Retinal pigment epithelial cell (primary cell): ENCODE measurements at regions not wholly inside any gene's neighbourhood (a gene's known extent, or its start where the extent isn't known, plus 50 kb on each side); places are given as distances from the start of the nearest gene placed in this dataset.

Source experiments
- DNase-seq: peaks from one replicate; pipeline ENCODE4 v3.0.0-alpha.2; 2010; ENCODE audit warnings: low read depth
- H3K4me3 ChIP-seq: 2 replicates; pipeline ENCODE4 v1.5.1; 2011; ENCODE audit warnings: mild to moderate bottlenecking, low read length, control low read depth, moderate library complexity
- TF ChIP-seq, protein P1 (sequence below): conservative IDR thresholded peaks from 2 replicates; pipeline ENCODE4 v1.5.1; 2011; ENCODE audit warnings: low read depth, low read length, control low read depth, inconsistent platforms

DNA sequence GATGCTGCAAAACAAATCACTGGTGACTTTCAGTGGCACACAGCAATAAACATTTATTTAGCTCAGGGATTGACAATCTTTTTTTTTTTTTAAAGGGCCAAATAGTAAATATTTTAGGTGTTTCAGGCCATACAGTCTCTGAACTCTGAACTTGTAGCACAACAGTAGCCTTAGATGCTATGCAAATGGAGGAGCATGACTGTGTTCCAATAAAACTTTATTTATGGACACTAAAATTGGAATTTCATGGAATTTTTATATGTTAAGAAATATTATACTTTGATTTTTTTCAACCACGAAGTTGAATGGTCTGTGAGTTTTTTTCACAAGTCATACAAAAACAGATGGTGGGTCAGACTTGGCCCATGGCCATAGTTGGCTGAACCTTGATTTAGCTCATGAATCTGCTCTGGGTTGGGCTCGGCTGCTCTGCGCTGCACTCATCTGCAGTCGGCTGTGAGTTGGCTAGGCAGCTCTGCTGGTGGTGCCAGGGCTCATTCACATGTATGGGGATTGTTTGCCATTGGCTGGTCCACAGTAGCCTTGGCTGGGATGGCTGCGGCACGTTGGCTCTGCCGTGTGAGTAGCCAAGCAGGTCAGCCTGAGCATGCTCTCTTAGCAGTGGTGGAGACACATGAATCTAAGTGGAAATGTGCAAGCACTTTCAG is 231.7 kb upstream of the PGRMC2 start:
- no peak overlapping the region for H3K4me3 ChIP-seq
- no peak for DNase-seq
- TF ChIP-seq, protein P1, sequence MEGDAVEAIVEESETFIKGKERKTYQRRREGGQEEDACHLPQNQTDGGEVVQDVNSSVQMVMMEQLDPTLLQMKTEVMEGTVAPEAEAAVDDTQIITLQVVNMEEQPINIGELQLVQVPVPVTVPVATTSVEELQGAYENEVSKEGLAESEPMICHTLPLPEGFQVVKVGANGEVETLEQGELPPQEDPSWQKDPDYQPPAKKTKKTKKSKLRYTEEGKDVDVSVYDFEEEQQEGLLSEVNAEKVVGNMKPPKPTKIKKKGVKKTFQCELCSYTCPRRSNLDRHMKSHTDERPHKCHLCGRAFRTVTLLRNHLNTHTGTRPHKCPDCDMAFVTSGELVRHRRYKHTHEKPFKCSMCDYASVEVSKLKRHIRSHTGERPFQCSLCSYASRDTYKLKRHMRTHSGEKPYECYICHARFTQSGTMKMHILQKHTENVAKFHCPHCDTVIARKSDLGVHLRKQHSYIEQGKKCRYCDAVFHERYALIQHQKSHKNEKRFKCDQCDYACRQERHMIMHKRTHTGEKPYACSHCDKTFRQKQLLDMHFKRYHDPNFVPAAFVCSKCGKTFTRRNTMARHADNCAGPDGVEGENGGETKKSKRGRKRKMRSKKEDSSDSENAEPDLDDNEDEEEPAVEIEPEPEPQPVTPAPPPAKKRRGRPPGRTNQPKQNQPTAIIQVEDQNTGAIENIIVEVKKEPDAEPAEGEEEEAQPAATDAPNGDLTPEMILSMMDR = no peak

DNA sequence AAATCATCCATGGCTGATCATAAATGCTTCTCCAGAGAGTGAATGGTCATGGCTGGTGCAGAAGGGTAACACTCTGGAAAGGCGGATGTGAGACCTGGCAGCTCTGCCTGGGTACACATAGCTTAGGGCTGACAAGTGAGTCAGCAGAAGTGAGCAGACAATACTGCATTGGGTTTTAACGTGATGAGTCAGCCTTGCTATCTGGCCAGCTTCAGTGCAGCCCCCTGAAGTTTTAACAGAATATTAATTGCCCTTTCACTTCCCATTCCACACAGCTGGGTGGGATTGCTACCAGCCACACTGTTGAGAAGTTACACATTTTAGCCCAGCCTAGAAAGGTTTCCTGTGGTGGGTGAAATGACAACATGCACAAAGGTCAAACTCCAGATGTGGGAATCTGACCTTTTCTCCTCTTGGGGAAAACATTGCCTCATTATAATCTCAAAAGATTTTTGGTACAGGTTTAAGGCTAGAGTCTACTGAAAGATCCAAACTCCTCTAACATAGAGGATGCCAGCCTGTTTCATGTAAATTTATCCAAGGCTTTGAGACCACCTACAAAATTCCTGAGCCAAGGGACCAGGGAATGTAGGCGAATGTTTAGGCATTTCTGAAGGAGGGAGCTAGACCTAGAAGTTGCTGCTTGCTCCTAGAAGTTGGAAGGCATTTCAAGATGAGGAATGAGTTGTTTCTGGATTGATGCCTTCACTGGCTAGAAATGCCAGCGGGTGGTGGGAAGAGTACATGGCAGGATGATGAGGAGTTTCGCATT is 230.3 kb upstream of the PGRMC2 start:
- TF ChIP-seq, protein P1 = no peak
- H3K4me3 ChIP-seq = no peak overlapping the region
- DNase-seq = peak; percentile 84

DNA sequence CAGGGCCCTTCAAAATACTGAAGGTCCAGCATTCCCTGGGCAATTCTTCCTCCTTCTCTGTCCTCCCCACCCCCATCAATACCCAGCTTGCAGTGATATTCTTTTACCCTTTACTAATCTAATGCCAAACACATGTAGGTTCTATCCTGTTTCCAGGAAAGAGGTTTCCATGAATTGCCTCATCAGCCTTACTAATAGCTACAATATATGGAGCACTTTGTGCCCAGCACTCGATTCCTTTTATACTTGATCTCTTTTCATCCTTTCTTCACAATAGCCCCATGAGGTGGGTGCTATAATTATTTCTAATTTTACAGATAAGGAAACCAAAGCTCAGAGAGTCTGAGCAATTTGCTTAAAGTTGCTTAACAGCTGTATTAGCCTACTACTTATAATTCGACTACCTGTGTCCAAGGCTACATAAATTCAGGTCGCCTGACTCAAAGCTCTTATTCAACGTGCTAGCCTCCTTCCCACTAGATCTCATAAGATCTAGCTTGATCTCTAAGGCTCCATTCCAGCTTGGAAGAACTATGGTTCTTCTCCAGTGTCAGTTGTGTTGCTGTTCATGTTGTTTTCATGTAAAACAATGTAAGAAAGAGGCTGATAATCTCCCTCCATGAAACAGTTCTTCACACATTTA is 229.6 kb upstream of the PGRMC2 start:
- H3K4me3 ChIP-seq = no peak overlapping the region
- TF ChIP-seq, protein P1 = no peak
- DNase-seq = no peak

DNA sequence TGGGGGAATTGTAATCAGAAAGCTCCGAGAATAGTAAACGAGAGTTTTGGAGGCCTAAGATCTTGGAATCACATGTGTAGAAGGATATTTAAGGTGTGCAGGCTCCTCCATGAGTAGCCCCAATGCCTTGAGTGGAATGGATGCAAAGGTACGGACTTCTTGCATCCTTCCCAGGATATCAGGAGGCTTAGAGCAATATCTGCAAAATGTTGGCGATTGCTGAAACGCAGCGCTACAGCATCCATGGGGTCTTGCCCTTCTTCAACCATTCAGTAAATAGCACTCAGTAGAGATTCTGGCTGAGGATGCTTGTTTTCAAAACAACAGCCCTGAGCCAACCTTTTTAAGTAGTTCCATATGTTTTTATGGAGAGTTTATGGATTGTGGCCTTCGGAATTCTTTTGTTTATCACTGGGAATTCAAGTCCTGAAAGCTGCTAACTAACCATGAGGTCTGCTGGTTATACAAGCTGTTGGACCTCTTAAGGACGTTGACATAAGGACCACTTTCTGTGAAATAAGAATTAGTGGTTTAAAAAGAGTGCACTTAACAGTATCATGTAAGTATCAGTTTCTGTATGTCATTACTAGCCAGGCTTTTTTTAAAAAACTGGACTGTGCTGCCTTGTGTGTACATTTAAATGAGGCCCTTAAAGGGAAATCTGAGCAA is 228.8 kb upstream of the PGRMC2 start:
- no peak for DNase-seq
- no peak overlapping the region for H3K4me3 ChIP-seq
- TF ChIP-seq, protein P1 = no peak

DNA sequence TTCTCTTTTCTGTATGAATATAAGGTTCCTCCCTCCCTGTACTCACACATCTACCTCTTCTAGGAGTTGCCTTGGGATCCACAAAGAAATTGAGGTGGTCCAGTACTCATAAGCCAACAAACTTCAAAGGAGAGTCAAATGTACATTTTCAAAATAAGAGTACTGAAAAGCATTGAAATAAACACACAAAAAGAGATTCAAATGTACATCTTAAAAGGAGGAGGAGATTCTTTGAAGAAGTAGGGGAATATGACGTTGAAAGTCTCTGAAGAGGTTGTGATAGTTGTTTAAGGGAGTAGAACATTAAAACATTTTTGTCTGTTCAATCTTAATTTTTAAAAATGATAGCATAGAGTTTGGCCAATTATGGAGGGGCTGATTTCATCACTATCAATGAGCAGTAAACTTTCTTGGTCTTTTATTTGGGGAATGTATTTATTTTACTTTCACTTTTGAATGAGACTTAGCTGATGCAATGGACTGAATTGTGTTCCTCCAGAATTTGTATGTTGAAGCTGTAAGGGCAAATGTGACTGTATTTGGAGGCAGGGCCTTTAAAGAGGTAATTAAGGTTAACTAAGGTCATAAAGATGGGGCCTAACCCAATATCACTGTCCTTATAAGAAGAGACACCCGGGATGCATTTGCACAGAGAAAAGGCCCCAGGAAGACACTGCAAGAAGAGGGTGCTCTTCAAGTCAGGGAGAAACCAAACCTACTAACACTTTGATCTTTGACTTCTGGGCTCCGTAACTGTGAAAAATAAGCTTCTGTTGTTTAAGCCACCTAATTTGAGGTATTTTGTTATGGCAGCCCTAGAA is 226.3 kb upstream of the PGRMC2 start:
- TF ChIP-seq, protein P1 = no peak
- no peak overlapping the region for H3K4me3 ChIP-seq
- DNase-seq = no peak

DNA sequence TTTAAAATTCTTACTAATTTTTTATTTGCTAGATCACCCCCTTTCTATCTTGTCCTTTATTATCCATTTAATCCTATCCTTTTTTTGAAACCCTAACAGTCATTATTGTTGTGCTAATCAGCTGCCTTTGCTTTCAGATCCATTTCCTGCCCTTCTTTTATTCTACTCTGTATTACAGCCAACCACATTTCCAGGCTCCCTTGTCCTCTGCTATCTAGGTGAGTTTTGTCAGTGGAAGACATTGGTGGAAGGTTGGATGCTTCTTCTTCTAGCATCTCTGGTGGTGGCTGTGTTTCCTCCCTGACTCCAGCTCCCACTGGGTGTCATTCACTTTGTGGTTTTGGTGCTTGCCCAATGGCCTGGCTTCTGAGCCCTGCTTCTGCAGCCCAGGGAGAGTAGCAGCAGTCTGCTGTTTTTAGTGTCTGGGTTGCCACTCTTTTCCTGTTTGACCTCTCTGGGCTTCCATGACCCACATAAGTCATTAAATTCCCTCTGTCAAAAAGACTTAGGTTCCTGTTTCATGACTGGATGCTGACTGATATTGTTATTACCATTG is 225.2 kb upstream of the PGRMC2 start:
- TF ChIP-seq, protein P1 = no peak
- no peak for DNase-seq
- H3K4me3 ChIP-seq = no peak overlapping the region
